ENCODE measurements at regions not wholly inside any gene's neighbourhood (a gene's known extent, or its start where the extent isn't known, plus 50 kb on each side); places are given as distances from the start of the nearest gene placed in this dataset.

- ATAC-seq (peak; percentile 62), DNase-seq (ENCODE audit: extremely low read depth in 1 of 4, low spot score in 3 of 4) (peak in 1 of 4 experiments; percentile 21), FAIRE-seq (no peak)
- in situ Hi-C loops (cut with MboI) (no loop called here), intact Hi-C loops (cut with micrococcal nuclease) (no loop called here)
- H3K27me3 ChIP-seq (ENCODE audit: control insufficient read depth in 2 of 2, insufficient read depth in 2 of 2, low read length in 2 of 2), result peaks cover 29 to 59% of the 10 kb centered on the region in 2 experiments
- no peaks in the 10 kb centered on the region for H3K9me1 ChIP-seq (ENCODE audit: control insufficient read depth, insufficient read depth, low read length)
- POLR2A ChIA-PET, result interaction anchor here (0.5 to 2.8 kb wide), 7 partner anchors 8 to 141 kb away, joined by 3 to 7 read pairs (median 3); no protein-coding TSS in a partner anchor
- H3K4me3 ChIP-seq, result no peak overlapping the region
- H3K27ac ChIP-seq (ENCODE audit: extremely low read depth, low read depth, low read length), result no peak overlapping the region
- H3K4me2 ChIP-seq (ENCODE audit: insufficient read depth, low read length), result no peak overlapping the region
- CTCF ChIA-PET (ENCODE audit: low intra/inter-chr PET ratio), result no interaction called here
- H2AFZ ChIP-seq (ENCODE audit: low read depth, low read length), result no peak overlapping the region
- H3K4me1 ChIP-seq (replicated peaks in 1 of 2; ENCODE audit: control insufficient read depth in 2 of 2, insufficient read depth in 2 of 2, low read length in 2 of 2), result no peaks in the 10 kb centered on the region
- no TSS peak for BruUV-seq (replicated peaks)
- 0 out of 4 replicates have a peak overlapping the region, but pooled peaks of 1 of the 2 experiments have one; percentile 16 for H3K9ac ChIP-seq (ENCODE audit: insufficient read depth in 1 of 2, low read depth in 2 of 2, low read length in 2 of 2)
- no peaks in the 10 kb centered on the region for H3K79me2 ChIP-seq (ENCODE audit: control insufficient read depth, insufficient read depth, low read length)
- no peaks in the 10 kb centered on the region for H3K36me3 ChIP-seq (ENCODE audit: control insufficient read depth, insufficient read depth, low read length)
- 1% methylated on average over 6 of the region's 6 CpGs for WGBS (ENCODE audit: insufficient coverage, low coverage, missing lambda C conversion rate)
- H3K9me3 ChIP-seq (replicated peaks; ENCODE audit: control insufficient read depth, insufficient read depth, low read depth, low read length), result no peaks in the 10 kb centered on the region
- no peaks in the 10 kb centered on the region for H4K20me1 ChIP-seq (replicated peaks; ENCODE audit: control insufficient read depth, insufficient read depth, low read length)
- TF ChIP-seq ZBTB1 (CRISPR knock-in tag; IDR thresholded peaks at IDR 0.05; ENCODE audit: borderline replicate concordance, low read depth) (no peak), ZKSCAN8 (CRISPR knock-in tag; IDR thresholded peaks at IDR 0.05) (no peak), CBFA2T3 (IDR thresholded peaks at IDR 0.05) (peak; percentile 61), MLLT1 (IDR thresholded peaks at IDR 0.05) (no peak), TEAD2 (tag; IDR thresholded peaks at IDR 0.05) (no peak), TRIM28 (IDR thresholded peaks at IDR 0.05) (no peak), KDM1A (IDR thresholded peaks at IDR 0.05) (no peak), LEF1 (IDR thresholded peaks at IDR 0.05) (no peak), POLR3A (IDR thresholded peaks at IDR 0.05; ENCODE audit: borderline replicate concordance, extremely low read depth, insufficient read depth, insufficient read length) (no peak), TCF3 (CRISPR knock-in tag; IDR thresholded peaks at IDR 0.05) (0 out of 2 replicates have a peak, but pooled peaks have one; percentile 7), NKRF (IDR thresholded peaks at IDR 0.05; ENCODE audit: borderline replicate concordance) (no peak), ZNF212 (CRISPR knock-in tag; IDR thresholded peaks at IDR 0.05) (no peak), CHAMP1 (IDR thresholded peaks at IDR 0.05) (no peak), CBX3 (IDR thresholded peaks at IDR 0.05; ENCODE audit: borderline replicate concordance in 1 of 2, low read length in 2 of 2) (no peak), ARID1B (IDR thresholded peaks at IDR 0.05) (peak; percentile 40), U2AF1 (optimal IDR thresholded peaks at IDR 0.05; ENCODE audit: low read depth, low read length) (no peak), CBFA2T2 (conservative IDR thresholded peaks at IDR 0.05) (0 out of 2 replicates have a peak, but pooled peaks have one; percentile 14), RB1 (IDR thresholded peaks at IDR 0.05; ENCODE audit: low read depth) (no peak)
Measured at GRCh38 chr1:110281363-110282290, 57.5 kb upstream of the RBM15 start.

Measured in K562 (cell line).